ENCODE measurements at regions not wholly inside any gene's neighbourhood (a gene's known extent, or its start where the extent isn't known, plus 50 kb on each side); places are given as distances from the start of the nearest gene placed in this dataset.

DNA sequence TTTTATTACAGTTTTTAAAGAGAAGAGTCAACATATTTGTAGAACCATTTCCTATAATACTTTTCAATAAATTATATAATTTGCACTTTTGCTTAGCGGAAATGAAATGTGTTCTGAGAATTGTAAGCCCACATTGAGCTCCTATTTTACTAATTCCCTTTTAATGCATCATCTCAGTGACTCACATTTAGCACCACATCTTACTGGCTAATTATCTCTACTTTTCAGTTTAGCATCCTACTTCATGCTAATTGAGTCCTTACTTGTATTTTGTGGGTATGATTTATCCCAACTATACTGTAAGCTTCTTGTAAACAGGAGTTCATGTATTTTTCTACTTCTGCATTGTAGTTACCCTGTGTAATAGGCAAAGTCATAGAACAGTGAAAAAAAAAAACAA is 67.5 kb downstream of the TMX1 start:
- no peak for DNase-seq

DNA sequence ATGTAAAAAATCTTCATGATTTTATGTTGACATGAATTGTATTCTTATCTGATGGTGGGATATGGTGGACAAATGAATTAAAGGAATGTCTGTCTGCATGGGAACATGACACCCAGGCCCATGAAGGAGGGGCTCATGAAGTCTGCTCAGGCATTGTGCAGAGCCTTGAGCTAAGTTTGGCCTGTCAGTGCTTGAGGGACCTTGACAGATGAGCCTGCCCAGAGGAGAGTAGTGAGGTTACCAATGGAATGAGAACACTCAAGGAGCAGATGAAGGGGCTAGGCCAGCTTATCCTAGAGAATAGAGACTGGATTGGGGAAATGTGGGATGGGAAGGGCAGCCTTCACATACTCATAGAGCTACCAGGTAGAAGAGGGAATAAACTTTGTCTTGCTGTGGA is 68.8 kb downstream of the TMX1 start:
- no peak for DNase-seq

DNA sequence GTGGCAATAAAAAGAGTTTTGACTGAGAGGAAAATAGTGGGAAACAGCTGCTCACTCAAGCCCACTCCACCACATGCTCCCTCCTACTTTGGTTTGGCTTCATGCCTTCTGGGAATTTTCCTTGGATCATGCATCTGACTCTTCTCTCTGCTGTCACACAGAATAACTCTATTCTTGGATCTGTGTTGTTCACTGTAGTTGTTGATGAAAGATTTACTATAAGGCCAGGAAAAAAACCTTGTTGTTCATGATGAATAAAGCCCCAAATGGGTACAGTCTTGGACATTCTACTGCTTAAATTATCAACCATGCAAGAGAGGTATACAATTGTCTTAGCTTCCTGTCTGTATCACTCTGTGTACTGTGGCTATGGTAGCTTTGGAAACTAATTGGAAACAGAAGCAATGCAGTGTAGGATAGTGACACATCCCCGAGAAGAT is 70.5 kb downstream of the TMX1 start:
- DNase-seq: no peak

DNA sequence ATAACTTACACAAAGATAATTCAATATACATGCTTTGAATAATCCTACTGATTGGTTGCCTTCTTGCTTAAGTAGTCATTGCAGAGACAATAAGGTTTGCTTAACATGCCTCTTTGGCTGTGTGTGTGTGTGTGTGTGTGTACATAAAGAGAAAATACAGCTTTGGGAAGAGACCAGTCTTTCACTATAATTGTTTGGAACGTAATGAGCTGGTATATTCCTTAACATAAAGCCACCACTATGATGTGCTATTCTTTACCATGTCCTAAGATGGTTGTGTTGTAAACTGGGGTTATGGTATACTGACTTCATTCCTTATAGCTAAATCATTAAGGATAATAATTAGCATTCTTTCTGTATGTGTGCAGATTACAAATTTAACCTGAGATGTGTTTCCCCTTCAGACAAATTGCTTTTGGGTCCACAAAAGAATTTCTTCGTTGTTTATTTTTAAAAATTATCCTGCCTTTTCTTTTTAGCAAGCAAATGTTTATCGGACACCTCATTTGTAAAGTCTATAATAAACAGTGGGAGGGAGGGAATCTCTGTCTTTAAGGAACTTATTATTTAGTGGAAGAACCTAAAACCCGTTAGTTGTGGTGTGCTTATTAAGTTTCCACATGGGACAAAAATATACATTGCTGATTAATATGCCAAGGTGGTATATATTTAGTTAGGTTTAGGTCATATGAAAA is 74.4 kb downstream of the TMX1 start:
- no peak for DNase-seq

GRCh38 chr14:51317373-51317772 is 77.3 kb downstream of the TMX1 start:
- no peak for DNase-seq

DNA sequence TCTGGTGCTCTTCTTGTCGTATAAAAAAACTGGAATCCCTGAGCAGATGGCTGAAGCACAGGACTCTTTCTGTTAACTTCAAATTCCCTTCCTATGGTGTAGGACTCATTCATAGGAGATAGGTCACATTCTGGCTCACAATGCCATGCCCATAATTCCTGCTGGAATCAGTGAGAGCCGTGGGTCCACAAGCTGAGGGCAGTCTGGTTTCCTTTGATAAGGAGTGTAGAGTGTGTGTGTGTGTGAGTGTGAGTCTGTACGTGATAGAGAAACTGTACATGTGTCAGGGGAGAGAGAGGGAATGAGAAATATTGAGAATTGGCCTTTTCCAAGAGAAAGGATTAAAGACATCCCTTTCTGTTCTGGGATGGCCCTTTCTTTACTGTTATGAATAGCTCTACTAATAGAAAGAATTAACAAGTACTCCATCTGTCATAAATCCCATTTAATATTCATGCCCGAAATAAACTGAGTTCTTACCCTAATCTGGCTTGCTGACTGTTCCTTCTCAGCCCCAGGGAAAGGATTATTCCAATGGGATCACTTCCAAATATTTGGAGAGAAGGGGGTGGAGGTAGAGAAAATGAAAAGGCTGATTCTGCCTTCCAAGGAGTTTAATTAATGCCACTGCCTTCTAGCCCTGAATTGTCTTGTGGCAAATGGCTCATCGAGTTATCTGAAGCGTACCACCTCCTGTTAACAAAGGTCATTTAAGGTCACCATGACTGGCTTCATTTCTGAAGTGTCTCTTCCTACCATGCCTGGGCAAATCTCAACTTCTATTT is 79.0 kb downstream of the TMX1 start:
- DNase-seq: no peak

GRCh38 chr14:51321036-51321435 is 81.0 kb downstream of the TMX1 start:
- DNase-seq: no peak

GRCh38 chr14:51323492-51323891 is 83.4 kb downstream of the TMX1 start:
- DNase-seq: no peak

DNA sequence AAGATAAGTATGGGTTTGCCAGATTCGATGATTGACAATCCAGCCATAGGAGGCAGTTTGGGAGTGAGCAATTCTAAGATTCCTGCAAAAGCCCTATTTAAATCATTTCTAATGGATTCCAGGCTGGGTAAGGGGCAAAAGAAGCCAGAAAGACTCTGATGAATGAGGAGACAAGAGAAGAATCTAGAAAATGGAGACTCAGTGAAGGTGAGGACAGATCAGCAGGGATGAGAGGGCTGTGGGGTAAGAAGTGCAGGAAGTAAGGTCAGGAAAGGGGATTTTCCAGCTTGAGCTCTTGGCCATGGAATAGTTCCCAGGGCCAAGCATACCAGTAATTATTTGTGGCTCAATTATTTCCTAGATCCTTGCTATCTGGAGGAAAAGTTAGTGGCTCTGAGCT is 87.3 kb downstream of the TMX1 start:
- DNase-seq: no peak

DNA sequence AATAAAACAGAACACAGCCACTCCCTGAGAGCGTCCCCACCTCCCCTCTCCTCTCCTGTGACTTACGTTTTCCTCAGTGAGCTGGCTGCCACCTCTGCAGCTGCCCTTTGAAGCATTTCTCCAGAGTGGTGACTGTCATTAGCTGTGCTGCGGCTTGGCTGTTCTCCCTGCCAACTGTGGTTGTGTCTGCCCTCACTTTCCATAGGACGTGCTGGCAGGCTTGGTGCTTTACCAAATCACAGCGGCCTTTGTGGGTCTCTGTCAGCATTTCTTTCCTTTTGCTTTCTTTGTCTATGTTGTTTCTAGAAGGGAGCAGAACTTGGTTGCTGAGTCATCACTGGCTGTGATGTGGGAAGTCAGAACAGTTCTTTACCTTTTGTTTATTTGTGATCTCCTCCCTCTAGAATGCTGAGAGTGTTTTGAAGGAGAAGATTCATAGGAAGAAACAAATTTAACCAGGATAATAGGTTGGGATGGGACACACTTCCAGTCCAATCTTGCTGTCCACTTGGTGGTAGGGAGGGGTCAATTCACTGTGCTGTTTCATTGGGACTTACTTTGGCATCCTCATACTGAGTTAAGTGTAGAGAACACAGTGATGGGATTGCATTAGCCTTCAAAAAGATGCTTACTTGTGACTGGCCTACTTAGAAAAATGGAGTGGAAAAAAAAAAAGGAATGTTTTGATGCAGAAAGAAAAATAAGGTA is 88.2 kb downstream of the TMX1 start:
- DNase-seq: no peak

GRCh38 chr14:51328772-51329353 is 88.8 kb downstream of the TMX1 start:
- no peak for DNase-seq

GRCh38 chr14:51331486-51332367 is 91.7 kb downstream of the TMX1 start:
- no peak for DNase-seq

GRCh38 chr14:51333299-51333698 is 93.3 kb downstream of the TMX1 start:
- DNase-seq: no peak

DNA sequence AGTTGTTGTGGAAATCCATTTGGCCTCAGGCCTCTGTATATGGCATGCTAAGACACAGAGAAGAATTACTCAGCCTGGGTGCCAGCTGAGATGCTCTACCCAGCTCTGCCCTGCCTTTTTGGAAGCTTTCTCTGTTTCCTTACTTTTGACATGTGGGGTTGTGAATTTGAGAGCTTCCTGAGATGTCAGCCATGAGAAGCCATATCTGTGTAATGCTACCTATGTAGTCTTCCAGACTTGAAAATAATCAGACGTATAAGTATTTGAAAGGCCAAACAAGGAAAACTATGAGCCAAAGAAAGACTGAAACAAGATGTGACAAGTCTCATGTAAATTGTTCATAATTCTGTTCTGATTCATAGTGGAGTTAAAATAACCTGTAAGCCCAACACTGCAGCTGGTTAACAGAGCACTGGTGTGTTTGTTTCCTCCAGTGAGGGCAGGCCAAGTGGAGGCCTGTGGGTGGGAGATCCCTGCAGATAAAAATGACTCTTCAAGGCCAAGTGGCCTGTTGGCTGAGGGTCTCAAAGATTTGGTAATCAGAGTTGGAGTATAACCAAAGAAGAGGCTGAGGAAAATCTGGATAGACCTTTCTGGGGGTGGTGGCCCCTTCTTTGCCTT is 94.0 kb downstream of the TMX1 start:
- no peak for DNase-seq

DNA sequence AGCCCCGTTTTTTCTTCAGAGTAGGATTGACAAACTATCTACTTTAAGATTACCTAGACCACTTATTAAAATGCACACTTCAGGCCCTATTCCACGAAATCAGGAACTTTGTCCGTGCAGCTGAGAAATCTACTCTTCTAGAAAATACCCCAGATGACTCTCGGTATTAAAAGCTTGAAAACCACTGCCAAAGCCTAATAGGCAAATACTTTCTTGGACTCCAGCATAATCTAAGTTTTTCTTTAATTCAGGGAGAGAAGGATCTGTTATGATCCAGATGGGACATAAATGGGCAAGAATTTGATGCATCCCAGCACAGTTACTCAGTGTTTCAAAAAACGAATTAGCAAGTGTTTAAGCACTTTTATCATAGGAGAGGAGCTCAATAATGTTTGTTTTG is 94.5 kb downstream of the TMX1 start:
- no peak for DNase-seq

- no peak for DNase-seq
Measured at GRCh38 chr14:51335531-51335930, 95.5 kb downstream of the TMX1 start.

GRCh38 chr14:51335961-51336723 is 96.1 kb downstream of the TMX1 start:
- no peak for DNase-seq

- DNase-seq: no peak
Measured at GRCh38 chr14:51336734-51337133, 96.7 kb downstream of the TMX1 start.

GRCh38 chr14:51337520-51337919 is 97.5 kb downstream of the TMX1 start:
- no peak for DNase-seq

- no peak for DNase-seq
Measured at GRCh38 chr14:51341338-51341737, 101.3 kb downstream of the TMX1 start.

- no peak for DNase-seq
Measured at GRCh38 chr14:51342226-51342625, 102.2 kb downstream of the TMX1 start.
